K562 (cell line): ENCODE measurements at regions not wholly inside any gene's neighbourhood (a gene's known extent, or its start where the extent isn't known, plus 50 kb on each side); places are given as distances from the start of the nearest gene placed in this dataset.

Experiments used
- ATAC-seq: fragments of 200-7000 bp; cut with Tn5 transposase; 3 replicates; pipeline ENCODE4 v1.9.1; 2020; ENCODE audit warnings: moderate library complexity
- BruUV-seq: library from RNA; stranded (reverse); fragments of 400-500 nt; replicated peaks from 2 replicates; lab custom pipeline; 2021; lab: Mats Ljungman, UMichigan
- CTCF ChIA-PET: fragments of 300-600 bp; formaldehyde crosslinking; extraction: SDS; loops from one replicate; lab custom pipeline; 2021; ENCODE audit warnings: low intra/inter-chr PET ratio; lab: Yijun Ruan, JAX
- POLR2A ChIA-PET: fragments of 300-600, 350-650 bp; sonication (Branson Sonifier 250); formaldehyde crosslinking; extraction: SDS; loops from one replicate; lab custom pipeline; 2021; ENCODE audit warnings: antibody characterized with exemption, inconsistent platforms; lab: Yijun Ruan, JAX
- DNase-seq, 4 experiments: peaks; one replicate each; pipeline versions ENCODE4 v3.0.0 to v3.0.0-alpha.2; 2011 to 2018; ENCODE audit warnings: low spot score in 3 of 4, mixed read lengths in 3 of 4; ENCODE audit errors: extremely low read depth in 1 of 4
- FAIRE-seq: peaks from 2 replicates; lab custom pipeline; 2011; peaks lifted over from hg19 to GRCh38; lab: Jason Lieb, UNC
- H2AFZ ChIP-seq: 2 replicates; pipeline ENCODE4 v1.6.0; 2011; ENCODE audit warnings: low read depth, low read length, control low read depth, inconsistent platforms
- H3K27ac ChIP-seq: fragments of 200-600 bp; 3 replicates; pipeline ENCODE4 v1.8.0; 2011; ENCODE audit warnings: low read depth, mild to moderate bottlenecking, control low read depth, inconsistent platforms, low read length, moderate library complexity, mixed read lengths; ENCODE audit errors: extremely low read depth
- H3K27me3 ChIP-seq, 2 experiments: fragments of 300-600 bp in 1 of 2; 2 replicates in 1 of 2; 3 replicates in 1 of 2; pipeline versions ENCODE4 v1.6.0 to v1.8.0; 2011; ENCODE audit warnings: inconsistent platforms in 2 of 2, low read length in 2 of 2, mild to moderate bottlenecking in 1 of 2, mixed read lengths in 1 of 2, moderate library complexity in 1 of 2; ENCODE audit not compliant: control insufficient read depth in 2 of 2, insufficient read depth in 2 of 2
- H3K36me3 ChIP-seq: fragments of 300-600 bp; 3 replicates; pipeline ENCODE4 v1.8.0; 2011; ENCODE audit warnings: mild to moderate bottlenecking, low read length, inconsistent platforms; ENCODE audit not compliant: control insufficient read depth, insufficient read depth
- H3K4me1 ChIP-seq, 2 experiments: fragments of 200-600 bp in 1 of 2; replicated peaks in 1 of 2; 2 replicates in 1 of 2; 3 replicates in 1 of 2; pipeline versions ENCODE4 v1.5.1 to v1.8.0; 2011; ENCODE audit warnings: inconsistent platforms in 2 of 2, low read length in 2 of 2, mild to moderate bottlenecking in 1 of 2, mixed read lengths in 1 of 2, moderate library complexity in 1 of 2; ENCODE audit not compliant: control insufficient read depth in 2 of 2, insufficient read depth in 2 of 2
- H3K4me2 ChIP-seq: 2 replicates; pipeline ENCODE4 v1.6.1; 2011; ENCODE audit warnings: low read length, control low read depth, inconsistent platforms, mixed read lengths; ENCODE audit not compliant: insufficient read depth
- H3K4me3 ChIP-seq: fragments of 200-600 bp; sonication (generic), shearing (Covaris generic); 2 replicates; pipeline ENCODE4 v1.5.1; 2016; ENCODE audit warnings: control low read depth, inconsistent platforms
- H3K79me2 ChIP-seq: fragments of 200-600 bp; 3 replicates; pipeline ENCODE4 v1.8.0; 2011; ENCODE audit warnings: low read length, inconsistent platforms; ENCODE audit not compliant: control insufficient read depth, insufficient read depth
- H3K9ac ChIP-seq, 2 experiments: 2 replicates each; pipeline versions ENCODE4 v1.6.0 to v1.6.1; 2011; ENCODE audit warnings: low read depth in 2 of 2, low read length in 2 of 2, control low read depth in 1 of 2, inconsistent platforms in 1 of 2, mild to moderate bottlenecking in 1 of 2, mixed read lengths in 1 of 2; ENCODE audit not compliant: insufficient read depth in 1 of 2
- H3K9me1 ChIP-seq: one replicate; pipeline ENCODE4 v1.6.0; 2011; ENCODE audit warnings: inconsistent platforms, mild to moderate bottlenecking, low read length, moderate library complexity; ENCODE audit not compliant: control insufficient read depth, insufficient read depth
- H3K9me3 ChIP-seq: replicated peaks from 2 replicates; pipeline ENCODE4 v1.5.1; 2011; ENCODE audit warnings: low read depth, low read length, inconsistent platforms; ENCODE audit not compliant: control insufficient read depth, insufficient read depth
- H4K20me1 ChIP-seq: replicated peaks from 2 replicates; pipeline ENCODE4 v1.6.1; 2011; ENCODE audit warnings: low read length, inconsistent platforms, mixed read lengths; ENCODE audit not compliant: control insufficient read depth, insufficient read depth
- AFF1 ChIP-seq, 2 experiments: fragments of 450-650 bp; IDR thresholded peaks; 2 replicates each; pipeline ENCODE4 v1.6.1; 2018; ENCODE audit warnings: mild to moderate bottlenecking in 2 of 2, low read depth in 1 of 2; ENCODE audit not compliant: partially characterized antibody in 2 of 2
- E2F4 ChIP-seq: sonication (generic); formaldehyde crosslinking; IDR thresholded peaks from 2 replicates; pipeline ENCODE4 v1.8.0; 2022; ENCODE audit warnings: mild to moderate bottlenecking, low read depth, missing genetic modification reagents
- ETV1 ChIP-seq: fragments of 450-650 bp; conservative IDR thresholded peaks from 2 replicates; pipeline ENCODE4 v1.6.1; 2016; ENCODE audit warnings: missing genetic modification characterization, control low read depth, low read depth, missing compliant biosample characterization
- FOS ChIP-seq: IDR thresholded peaks from 3 replicates; pipeline ENCODE4 v1.6.1; 2011; ENCODE audit not compliant: insufficient read length; ENCODE audit errors: extremely low read depth
- HEY1 ChIP-seq: fragments of 250-450 bp; sonication (Bioruptor Pico); IDR thresholded peaks from 2 replicates; pipeline ENCODE4 v1.5.0; 2020; ENCODE audit warnings: mild to moderate bottlenecking, moderate library complexity, borderline replicate concordance
- HNRNPH1 ChIP-seq: fragments of 200-400 bp; formaldehyde crosslinking; optimal IDR thresholded peaks from 2 replicates; pipeline ENCODE3; 2017; ENCODE audit warnings: low read depth, mild to moderate bottlenecking, low read length, moderate library complexity
- IRF9 ChIP-seq: fragments of 450-650 bp; IDR thresholded peaks from 2 replicates; pipeline ENCODE4 v1.6.1; 2016; ENCODE audit warnings: missing biosample characterization, missing genetic modification characterization
- JUNB ChIP-seq: fragments of 450-650 bp; formaldehyde crosslinking; conservative IDR thresholded peaks from 2 replicates; pipeline ENCODE4 v1.4.0; 2020; ENCODE audit warnings: mild to moderate bottlenecking
- MTA1 ChIP-seq: fragments of 450-650 bp; IDR thresholded peaks from 2 replicates; pipeline ENCODE4 v1.6.1; 2017; ENCODE audit warnings: borderline replicate concordance
- NCOA2 ChIP-seq, 2 experiments: fragments of 450-650 bp; IDR thresholded peaks; 2 replicates each; pipeline ENCODE4 v1.6.1; 2018; ENCODE audit warnings: mild to moderate bottlenecking in 2 of 2, moderate library complexity in 1 of 2; ENCODE audit not compliant: partially characterized antibody in 2 of 2
- NFXL1 ChIP-seq: fragments of 450-650 bp; formaldehyde crosslinking; IDR thresholded peaks from 2 replicates; pipeline ENCODE4 v1.4.0; 2021; ENCODE audit warnings: mild to moderate bottlenecking
- PPARD ChIP-seq: fragments of 250-450 bp; sonication (Bioruptor Pico); IDR thresholded peaks from 2 replicates; pipeline ENCODE4 v1.8.0; 2022; ENCODE audit warnings: inconsistent platforms, mild to moderate bottlenecking, moderate library complexity
- RHOXF2B ChIP-seq: fragments of 250-450 bp; sonication (Bioruptor Pico); conservative IDR thresholded peaks from 2 replicates; pipeline ENCODE4 v1.5.1; 2021
- ZNF174 ChIP-seq: fragments of 250-450 bp; sonication (Bioruptor Pico); IDR thresholded peaks from 2 replicates; pipeline ENCODE4 v1.4.0; 2020; ENCODE audit warnings: mild to moderate bottlenecking
- ZNF354B ChIP-seq: fragments of 250-450 bp; sonication (Bioruptor Pico); IDR thresholded peaks from 2 replicates; pipeline ENCODE4 v1.4.0; 2020
- ZNF707 ChIP-seq: fragments of 250-450 bp; sonication (Bioruptor Pico); conservative IDR thresholded peaks from 2 replicates; pipeline ENCODE4 v1.8.0; 2022; ENCODE audit warnings: inconsistent platforms, mild to moderate bottlenecking, moderate library complexity
- WGBS: fragments of 100-300 bp; shearing (Covaris generic); methylation state at CpG from one replicate; pipeline ENCODE4 v1.1.6; 2016; ENCODE audit warnings: low coverage, mixed read lengths; ENCODE audit not compliant: insufficient coverage; ENCODE audit errors: missing lambda C conversion rate; 5-methylcytosine and 5-hydroxymethylcytosine counted together
- in situ Hi-C: fragments of 300-500 bp; cut with MboI; formaldehyde crosslinking; loops from 4 replicates; pipeline ENCODE4 v1.15.0; 2018; ENCODE audit warnings: inconsistent platforms, mixed read lengths
- intact Hi-C: fragments of 100-400 bp; cut with micrococcal nuclease; formaldehyde crosslinking; loops from 2 replicates; pipeline ENCODE4 v1.14.2; 2022

GRCh38 chr13:112194167-112194530, 127.2 kb downstream of the SOX1 start (continued):
- TF ChIP-seq ZNF174 (CRISPR knock-in tag) (no peak), NFXL1 (CRISPR knock-in tag) (no peak), RHOXF2B (CRISPR knock-in tag) (no peak), JUNB (CRISPR knock-in tag) (no peak), E2F4 (CRISPR knock-in tag) (no peak), PPARD (CRISPR knock-in tag) (no peak), FOS (no peak), HNRNPH1 (no peak), MTA1 (no peak), HEY1 (CRISPR knock-in tag) (no peak)

GRCh38 chr13:112194579-112194978, 127.6 kb downstream of the SOX1 start:
- FAIRE-seq = no peak
- Histone ChIP-seq H2AFZ (no peak overlapping the region), H3K9ac (no peak overlapping the region), H3K79me2 (no peaks in the 10 kb centered on the region), H3K27ac (no peak overlapping the region), H3K4me1 (no peaks in the 10 kb centered on the region), H3K9me3 (no peaks in the 10 kb centered on the region), H3K4me2 (no peak overlapping the region), H3K36me3 (no peaks in the 10 kb centered on the region), H4K20me1 (no peaks in the 10 kb centered on the region; the same call in 1 of the 2 replicates), H3K9me1 (no peaks in the 10 kb centered on the region), H3K4me3 (no peak overlapping the region), H3K27me3 (peaks cover 0 to 9% of the 10 kb centered on the region in 2 experiments; a peak in 3 of 5 replicates)
- BruUV-seq = no TSS peak
- ChIA-PET POLR2A (no interaction called here), CTCF (no interaction called here)
- intact Hi-C loops (no loop called here), in situ Hi-C loops (no loop called here)
- ATAC-seq = no peak
- DNase-seq = no peak
- 11% methylated on average over 15 of the region's 31 CpGs for WGBS
- no peak for TF ChIP-seq E2F4 (CRISPR knock-in tag)
- TF ChIP-seq NCOA2 (IDR thresholded peaks at IDR 0.05; ENCODE audit: partially characterized antibody in 2 of 2) = no peak
- no peak for TF ChIP-seq IRF9
- TF ChIP-seq ZNF354B (CRISPR knock-in tag) = no peak
- TF ChIP-seq AFF1 (IDR thresholded peaks at IDR 0.05; ENCODE audit: low read depth in 1 of 2, partially characterized antibody in 2 of 2) = no peak
- TF ChIP-seq ZNF707 (CRISPR knock-in tag) = no peak
- no peak for TF ChIP-seq ETV1 (tag)
